22Rv1 (cell line): ENCODE measurements at regions not wholly inside any gene's neighbourhood (a gene's known extent, or its start where the extent isn't known, plus 50 kb on each side); places are given as distances from the start of the nearest gene placed in this dataset.

Experiments used
- CTCF ChIP-seq: fragments of 450-650 bp; IDR thresholded peaks from 2 replicates; pipeline ENCODE4 v1.5.1; 2017; ENCODE audit warnings: mild to moderate bottlenecking
- ZFX ChIP-seq: fragments of 450-650 bp; IDR thresholded peaks from 2 replicates; pipeline ENCODE4 v1.6.1; 2017; ENCODE audit warnings: antibody characterized with exemption, borderline replicate concordance

- TF ChIP-seq CTCF, result no peak
- TF ChIP-seq ZFX, result no peak
Measured at GRCh38 chr5:147152086-147152485, 82.7 kb upstream of the STK32A start.
